Endothelial cell of umbilical vein (primary cell): ENCODE measurements at regions not wholly inside any gene's neighbourhood (a gene's known extent, or its start where the extent isn't known, plus 50 kb on each side); places are given as distances from the start of the nearest gene placed in this dataset.

Experiments used
- POLR2A ChIP-seq: IDR thresholded peaks from 2 replicates; pipeline ENCODE4 v1.6.1; 2012; ENCODE audit warnings: low read depth, mild to moderate bottlenecking, control low read depth, low read length
- POLR2AphosphoS5 ChIP-seq: IDR thresholded peaks from 2 replicates; pipeline ENCODE4 v1.6.1; 2012; ENCODE audit warnings: low read depth, mild to moderate bottlenecking, control low read depth, low read length, moderate library complexity; ENCODE audit not compliant: insufficient read depth
- TF ChIP-seq, protein P1 (sequence below), 2 donors: IDR thresholded peaks; 1 replicate in 1 of 2; 2 replicates in 1 of 2; pipeline ENCODE4 v1.5.1; 2011; ENCODE audit warnings: low read length in 2 of 2, mild to moderate bottlenecking in 2 of 2, moderate library complexity in 2 of 2, control low read depth in 1 of 2, inconsistent platforms in 1 of 2, low read depth in 1 of 2; ENCODE audit not compliant: insufficient read depth in 1 of 2; ENCODE audit errors: extremely low read depth in 1 of 2

DNA sequence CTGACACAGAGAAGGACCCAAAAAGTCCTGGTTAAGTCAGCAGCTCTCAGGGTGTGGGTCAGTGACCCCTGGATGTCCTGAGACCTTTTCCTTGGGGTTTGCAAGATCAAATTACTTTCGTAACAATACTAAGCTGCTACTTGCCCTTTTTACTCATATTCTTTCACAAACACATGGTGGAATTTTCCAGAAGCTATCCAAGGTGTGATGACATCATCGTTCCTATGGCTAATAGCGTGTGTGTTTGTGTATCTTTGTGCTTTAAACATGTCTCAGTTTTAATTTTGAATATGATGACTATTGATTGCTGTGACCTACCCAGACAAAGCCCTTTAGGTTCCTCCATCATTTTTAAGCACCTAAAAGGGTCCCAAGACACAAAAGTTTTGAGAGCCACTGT lies 176.2 kb downstream of the PHETA1 start:
- TF ChIP-seq POLR2A (no peak), POLR2AphosphoS5 (no peak)
- TF ChIP-seq, protein P1, sequence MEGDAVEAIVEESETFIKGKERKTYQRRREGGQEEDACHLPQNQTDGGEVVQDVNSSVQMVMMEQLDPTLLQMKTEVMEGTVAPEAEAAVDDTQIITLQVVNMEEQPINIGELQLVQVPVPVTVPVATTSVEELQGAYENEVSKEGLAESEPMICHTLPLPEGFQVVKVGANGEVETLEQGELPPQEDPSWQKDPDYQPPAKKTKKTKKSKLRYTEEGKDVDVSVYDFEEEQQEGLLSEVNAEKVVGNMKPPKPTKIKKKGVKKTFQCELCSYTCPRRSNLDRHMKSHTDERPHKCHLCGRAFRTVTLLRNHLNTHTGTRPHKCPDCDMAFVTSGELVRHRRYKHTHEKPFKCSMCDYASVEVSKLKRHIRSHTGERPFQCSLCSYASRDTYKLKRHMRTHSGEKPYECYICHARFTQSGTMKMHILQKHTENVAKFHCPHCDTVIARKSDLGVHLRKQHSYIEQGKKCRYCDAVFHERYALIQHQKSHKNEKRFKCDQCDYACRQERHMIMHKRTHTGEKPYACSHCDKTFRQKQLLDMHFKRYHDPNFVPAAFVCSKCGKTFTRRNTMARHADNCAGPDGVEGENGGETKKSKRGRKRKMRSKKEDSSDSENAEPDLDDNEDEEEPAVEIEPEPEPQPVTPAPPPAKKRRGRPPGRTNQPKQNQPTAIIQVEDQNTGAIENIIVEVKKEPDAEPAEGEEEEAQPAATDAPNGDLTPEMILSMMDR (IDR thresholded peaks at IDR 0.05; ENCODE audit: extremely low read depth in 1 of 2, insufficient read depth in 1 of 2, low read depth in 1 of 2, low read length in 2 of 2), result no peak
